OCI-LY1 (cell line): ENCODE measurements at regions not wholly inside any gene's neighbourhood (a gene's known extent, or its start where the extent isn't known, plus 50 kb on each side); places are given as distances from the start of the nearest gene placed in this dataset.

Experiments used
- H2AFZ ChIP-seq: fragments of 200-600 bp; sonication (generic), shearing (Covaris generic); 2 replicates; pipeline ENCODE4 v1.6.0; 2014; ENCODE audit warnings: antibody characterized with exemption, mild to moderate bottlenecking, low read length
- H3F3A ChIP-seq: fragments of 200-600 bp; sonication (generic), shearing (Covaris generic); 2 replicates; pipeline ENCODE4 v1.6.0; 2014; ENCODE audit warnings: mild to moderate bottlenecking, antibody characterized with exemption, low read length, moderate library complexity; ENCODE audit not compliant: insufficient read depth
- H3K27ac ChIP-seq: fragments of 200-600 bp; sonication (generic); 2 replicates; pipeline ENCODE4 v1.5.1; 2014; ENCODE audit warnings: low read length, mixed run types, mild to moderate bottlenecking, low read depth; ENCODE audit not compliant: poor library complexity, severe bottlenecking
- H3K27me3 ChIP-seq: fragments of 200-600 bp; sonication (generic); 2 replicates; pipeline ENCODE4 v1.6.0; 2014; ENCODE audit warnings: antibody characterized with exemption, mild to moderate bottlenecking, low read length, moderate library complexity; ENCODE audit not compliant: insufficient read depth
- H3K36me3 ChIP-seq: fragments of 200-600 bp; sonication (generic); 2 replicates; pipeline ENCODE4 v1.6.1; 2014; ENCODE audit warnings: mild to moderate bottlenecking, antibody characterized with exemption, low read length, moderate library complexity, mixed read lengths; ENCODE audit not compliant: insufficient read depth
- H3K4me1 ChIP-seq: fragments of 200-600 bp; sonication (generic); 2 replicates; pipeline ENCODE4 v1.5.1; 2014; ENCODE audit warnings: mild to moderate bottlenecking, low read length, moderate library complexity; ENCODE audit not compliant: insufficient read depth, severe bottlenecking
- H3K4me2 ChIP-seq: fragments of 200-600 bp; sonication (generic), shearing (Covaris generic); 2 replicates; pipeline ENCODE4 v1.6.1; 2014; ENCODE audit warnings: low read length
- H3K4me3 ChIP-seq: fragments of 200-600 bp; sonication (generic); 2 replicates; pipeline ENCODE4 v1.5.1; 2014; ENCODE audit warnings: low read length, low read depth, mild to moderate bottlenecking, mixed read lengths; ENCODE audit not compliant: poor library complexity, severe bottlenecking
- H3K79me2 ChIP-seq: fragments of 200-600 bp; shearing (Covaris generic); 2 replicates; pipeline ENCODE4 v1.6.1; 2016; ENCODE audit warnings: mixed run types, low read length, mixed read lengths; ENCODE audit not compliant: insufficient read depth
- H3K9ac ChIP-seq: fragments of 200-600 bp; sonication (generic), shearing (Covaris generic); 2 replicates; pipeline ENCODE4 v1.6.1; 2014; ENCODE audit warnings: mild to moderate bottlenecking, low read length, mixed read lengths
- H3K9me2 ChIP-seq: fragments of 200-600 bp; sonication (generic), shearing (Covaris generic); 2 replicates; pipeline ENCODE4 v1.6.1; 2014; ENCODE audit warnings: low read depth, mild to moderate bottlenecking, low read length, mixed read lengths
- H3K9me3 ChIP-seq: fragments of 200-600 bp; shearing (Covaris generic); 2 replicates; pipeline ENCODE4 v1.6.1; 2014; ENCODE audit warnings: low read length, mixed read lengths
- H4K20me1 ChIP-seq: fragments of 200-600 bp; sonication (generic), shearing (Covaris generic); 2 replicates; pipeline ENCODE4 v1.6.0; 2016; ENCODE audit warnings: mild to moderate bottlenecking, low read length; ENCODE audit not compliant: insufficient read depth
- CTCF ChIP-seq: fragments of 200-600 bp; sonication (generic), shearing (Covaris generic); IDR thresholded peaks from 2 replicates; pipeline ENCODE4 v1.5.1; 2017; ENCODE audit warnings: mild to moderate bottlenecking, antibody characterized with exemption, low read length, moderate library complexity, mixed read lengths
- EZH2 ChIP-seq: fragments of 200-600 bp; sonication (generic), shearing (Covaris generic); IDR thresholded peaks from 2 replicates; pipeline ENCODE4 v1.8.0; 2017; ENCODE audit warnings: borderline replicate concordance, mixed run types, mild to moderate bottlenecking, antibody characterized with exemption, low read length, moderate library complexity, mixed read lengths

- H4K20me1 ChIP-seq = no peaks in the 10 kb centered on the region
- no peak overlapping the region for H3K27ac ChIP-seq
- H3F3A ChIP-seq = no peaks in the 10 kb centered on the region
- no peaks in the 10 kb centered on the region for H3K9me2 ChIP-seq
- H3K4me1 ChIP-seq = no peaks in the 10 kb centered on the region
- H3K36me3 ChIP-seq = no peaks in the 10 kb centered on the region
- no peak overlapping the region for H3K9ac ChIP-seq
- H3K4me2 ChIP-seq = no peak overlapping the region
- TF ChIP-seq EZH2 = no peak
- no peaks in the 10 kb centered on the region for H3K79me2 ChIP-seq
- H2AFZ ChIP-seq = no peak overlapping the region
- H3K9me3 ChIP-seq = no peaks in the 10 kb centered on the region
- no peaks in the 10 kb centered on the region for H3K27me3 ChIP-seq
- no peak overlapping the region for H3K4me3 ChIP-seq
Measured at GRCh38 chr2:144027593-144027992, 492.3 kb downstream of the ZEB2 start.

- Histone ChIP-seq H3K27me3 (no peaks in the 10 kb centered on the region), H4K20me1 (no peaks in the 10 kb centered on the region), H3K4me1 (no peaks in the 10 kb centered on the region), H3K79me2 (no peaks in the 10 kb centered on the region), H3K4me3 (no peak overlapping the region), H3K27ac (no peak overlapping the region), H2AFZ (no peak overlapping the region), H3K36me3 (no peaks in the 10 kb centered on the region), H3K9ac (no peak overlapping the region), H3K9me3 (no peaks in the 10 kb centered on the region), H3K4me2 (no peak overlapping the region), H3F3A (no peaks in the 10 kb centered on the region), H3K9me2 (no peaks in the 10 kb centered on the region)
- TF ChIP-seq EZH2 (no peak), CTCF (no peak)
Measured at GRCh38 chr2:144026753-144027152, 493.2 kb downstream of the ZEB2 start.

- H3K4me1 ChIP-seq = peaks cover 5% of the 10 kb centered on the region
- H3K27ac ChIP-seq = no peak overlapping the region
- H3K27me3 ChIP-seq = no peaks in the 10 kb centered on the region
- no peaks in the 10 kb centered on the region for H3F3A ChIP-seq
- H4K20me1 ChIP-seq = no peaks in the 10 kb centered on the region
- no peak for TF ChIP-seq CTCF
- no peak for TF ChIP-seq EZH2
- no peaks in the 10 kb centered on the region for H3K9me3 ChIP-seq
- no peak overlapping the region for H3K4me3 ChIP-seq
- no peak overlapping the region for H3K9ac ChIP-seq
- H2AFZ ChIP-seq = no peak overlapping the region
- no peaks in the 10 kb centered on the region for H3K36me3 ChIP-seq
- no peaks in the 10 kb centered on the region for H3K9me2 ChIP-seq
- H3K79me2 ChIP-seq = no peaks in the 10 kb centered on the region
- H3K4me2 ChIP-seq = no peak overlapping the region
Measured at GRCh38 chr2:144020047-144020446, 499.9 kb downstream of the ZEB2 start.

GRCh38 chr2:144015655-144016245 lies 504.2 kb downstream of the ZEB2 start:
- H3K9me3 ChIP-seq = no peaks in the 10 kb centered on the region
- H3K4me1 ChIP-seq = peaks cover 6% of the 10 kb centered on the region
- H3K27me3 ChIP-seq = no peaks in the 10 kb centered on the region
- H3K79me2 ChIP-seq = no peaks in the 10 kb centered on the region
- H2AFZ ChIP-seq = no peak overlapping the region
- TF ChIP-seq EZH2 = no peak
- TF ChIP-seq CTCF = no peak
- no peaks in the 10 kb centered on the region for H3F3A ChIP-seq
- H3K27ac ChIP-seq = no peak overlapping the region
- H3K9ac ChIP-seq = no peak overlapping the region
- H3K36me3 ChIP-seq = no peaks in the 10 kb centered on the region
- no peaks in the 10 kb centered on the region for H4K20me1 ChIP-seq
- no peaks in the 10 kb centered on the region for H3K9me2 ChIP-seq
- no peak overlapping the region for H3K4me2 ChIP-seq
- H3K4me3 ChIP-seq = no peak overlapping the region
